OCI-LY3 (cell line): ENCODE measurements at regions not wholly inside any gene's neighbourhood (a gene's known extent, or its start where the extent isn't known, plus 50 kb on each side); places are given as distances from the start of the nearest gene placed in this dataset.

Source experiments
- CTCF ChIP-seq: fragments of 200-600, 300-600 bp; sonication (generic); IDR thresholded peaks from 2 replicates; pipeline ENCODE4 v1.5.1; 2014; ENCODE audit warnings: antibody characterized with exemption, low read length, low read depth
- EZH2phosphoT487 ChIP-seq: fragments of 200-600 bp; shearing (Covaris generic); IDR thresholded peaks from 2 replicates; pipeline ENCODE4 v1.6.1; 2018; ENCODE audit warnings: antibody characterized with exemption, mixed run types, low read depth

DNA sequence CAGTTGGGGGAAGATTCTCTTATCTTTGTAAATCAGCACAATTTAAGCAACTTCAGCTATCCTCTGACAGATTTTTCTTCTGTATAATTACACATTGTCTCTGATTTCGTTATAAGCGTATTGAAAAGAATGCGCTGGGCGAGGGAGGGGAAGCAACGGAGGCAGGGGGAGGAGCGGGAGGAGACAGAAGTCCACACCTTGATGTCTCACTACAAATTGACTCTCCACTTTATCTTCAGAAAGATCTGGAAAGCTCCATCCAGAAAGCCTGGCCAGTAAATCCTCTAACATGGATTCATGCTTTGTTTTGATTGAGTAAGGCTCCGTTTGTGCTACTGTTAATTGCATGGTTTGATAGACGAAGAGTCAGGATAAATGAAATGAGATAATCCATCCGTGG, 76.6 kb downstream of the SMIM21 start:
- TF ChIP-seq CTCF (no peak), EZH2phosphoT487 (no peak)
